H9 (cell line): ENCODE measurements at regions not wholly inside any gene's neighbourhood (a gene's known extent, or its start where the extent isn't known, plus 50 kb on each side); places are given as distances from the start of the nearest gene placed in this dataset.
A peak's percentile ranks its signal among the peaks of the same experiment; 100 is the strongest.

ENCODE experiments used
- DNase-seq: peaks from one replicate; pipeline ENCODE4 v3.0.0-alpha.2; 2017
- H2AFZ ChIP-seq: one replicate; pipeline ENCODE4 v1.6.1; 2013; ENCODE audit warnings: mild to moderate bottlenecking, low read length, control low read depth, moderate library complexity
- H2AK5ac ChIP-seq: 2 replicates; pipeline ENCODE4 v1.6.1; 2013; ENCODE audit warnings: low read length, control low read depth, mixed read lengths; ENCODE audit not compliant: insufficient read length
- H2BK120ac ChIP-seq: one replicate; pipeline ENCODE4 v1.6.1; 2013; ENCODE audit warnings: low read depth, mild to moderate bottlenecking, low read length, control low read depth, inconsistent platforms; ENCODE audit not compliant: poor library complexity, severe bottlenecking
- H2BK12ac ChIP-seq: 2 replicates; pipeline ENCODE4 v1.6.1; 2013; ENCODE audit warnings: low read length, control low read depth, mixed read lengths, low read depth; ENCODE audit not compliant: insufficient read length
- H2BK15ac ChIP-seq: 2 replicates; pipeline ENCODE4 v1.6.1; 2013; ENCODE audit warnings: low read depth, low read length, control low read depth
- H2BK20ac ChIP-seq: one replicate; pipeline ENCODE4 v1.6.1; 2013; ENCODE audit warnings: low read depth, mild to moderate bottlenecking, low read length, control low read depth, inconsistent platforms; ENCODE audit not compliant: poor library complexity, severe bottlenecking
- H2BK5ac ChIP-seq: 2 replicates; pipeline ENCODE4 v1.6.1; 2013; ENCODE audit warnings: low read length, control low read depth, mixed read lengths; ENCODE audit not compliant: insufficient read length
- H3K14ac ChIP-seq: 2 replicates; pipeline ENCODE4 v1.6.1; 2013; ENCODE audit warnings: low read length, control low read depth; ENCODE audit not compliant: insufficient read depth
- H3K18ac ChIP-seq: 2 replicates; pipeline ENCODE4 v1.6.1; 2013; ENCODE audit warnings: low read depth, mild to moderate bottlenecking, mixed read lengths, low read length, control low read depth; ENCODE audit not compliant: insufficient read length
- H3K23ac ChIP-seq: 2 replicates; pipeline ENCODE4 v1.6.1; 2013; ENCODE audit warnings: low read length, control low read depth, mixed read lengths, low read depth; ENCODE audit not compliant: insufficient read length
- H3K23me2 ChIP-seq: 2 replicates; pipeline ENCODE4 v1.6.1; 2013; ENCODE audit warnings: low read depth, mild to moderate bottlenecking, mixed read lengths, low read length, control low read depth; ENCODE audit not compliant: insufficient read length, poor library complexity, severe bottlenecking
- H3K27ac ChIP-seq: 2 replicates; pipeline ENCODE4 v1.5.1; 2013; ENCODE audit warnings: low read length, control low read depth, mixed read lengths, low read depth; ENCODE audit not compliant: insufficient read length
- H3K27me3 ChIP-seq: 2 replicates; pipeline ENCODE4 v1.6.1; 2013; ENCODE audit warnings: low read length, control low read depth, inconsistent platforms; ENCODE audit not compliant: insufficient read depth
- H3K4ac ChIP-seq: 2 replicates; pipeline ENCODE4 v1.6.1; 2013; ENCODE audit warnings: low read depth, mild to moderate bottlenecking, control low read depth, inconsistent platforms, low read length, moderate library complexity
- H3K4me1 ChIP-seq: 2 replicates; pipeline ENCODE4 v1.6.1; 2013; ENCODE audit warnings: low read length, control low read depth, inconsistent platforms; ENCODE audit not compliant: insufficient read depth
- H3K4me2 ChIP-seq: 2 replicates; pipeline ENCODE4 v1.6.1; 2013; ENCODE audit warnings: low read length, control low read depth, mixed read lengths; ENCODE audit not compliant: insufficient read length, insufficient read depth
- H3K56ac ChIP-seq: 2 replicates; pipeline ENCODE4 v1.6.1; 2013; ENCODE audit warnings: low read depth, mild to moderate bottlenecking, mixed read lengths, low read length, control low read depth; ENCODE audit not compliant: insufficient read length
- H3K79me1 ChIP-seq: 2 replicates; pipeline ENCODE4 v1.6.1; 2013; ENCODE audit warnings: low read depth, mild to moderate bottlenecking, moderate library complexity, low read length, control low read depth, inconsistent platforms; ENCODE audit not compliant: insufficient read depth, poor library complexity, severe bottlenecking
- H3K79me2 ChIP-seq: 2 replicates; pipeline ENCODE4 v1.6.1; 2013; ENCODE audit warnings: low read length, control low read depth, inconsistent platforms; ENCODE audit not compliant: insufficient read depth
- H3K9ac ChIP-seq: 2 replicates; pipeline ENCODE4 v1.6.1; 2013; ENCODE audit warnings: low read length, control low read depth, mixed read lengths; ENCODE audit not compliant: insufficient read length; ENCODE audit errors: extremely low read depth
- H3K9me3 ChIP-seq: one replicate; pipeline ENCODE4 v1.6.1; 2013; ENCODE audit warnings: low read depth, low read length, inconsistent platforms; ENCODE audit not compliant: control insufficient read depth
- H3T11ph ChIP-seq: one replicate; pipeline ENCODE4 v1.6.1; 2013; ENCODE audit warnings: mild to moderate bottlenecking, low read length, control low read depth, inconsistent platforms
- H4K20me1 ChIP-seq: one replicate; pipeline ENCODE4 v1.6.1; 2013; ENCODE audit not compliant: control insufficient read depth, insufficient read length, insufficient read depth
- H4K5ac ChIP-seq: 2 replicates; pipeline ENCODE4 v1.6.1; 2013; ENCODE audit warnings: low read depth, mild to moderate bottlenecking, mixed read lengths, low read length, control low read depth; ENCODE audit not compliant: insufficient read length
- H4K8ac ChIP-seq: replicated peaks from 2 replicates; pipeline ENCODE4 v1.6.1; 2013; ENCODE audit warnings: low read length, control low read depth, mixed read lengths, low read depth; ENCODE audit not compliant: insufficient read length
- H4K91ac ChIP-seq: 2 replicates; pipeline ENCODE4 v1.6.1; 2013; ENCODE audit warnings: low read depth, mild to moderate bottlenecking, moderate library complexity, mixed read lengths, low read length, control low read depth; ENCODE audit not compliant: insufficient read length
- H3K27ac Mint-ChIP-seq, 3 experiments: 2 replicates in 2 of 3; 3 replicates in 1 of 3; pipeline ENCODE4 v1.8.0; 2020 to 2021; ENCODE audit warnings: mixed read lengths in 3 of 3, mild to moderate bottlenecking in 1 of 3, moderate library complexity in 1 of 3
- H3K27me3 Mint-ChIP-seq: 2 replicates; pipeline ENCODE4 v1.8.0; 2021; ENCODE audit warnings: low read depth, mild to moderate bottlenecking, moderate library complexity, mixed read lengths
- H3K36me3 Mint-ChIP-seq, 3 experiments: 2 replicates in 2 of 3; 3 replicates in 1 of 3; pipeline ENCODE4 v1.8.0; 2020 to 2021; ENCODE audit warnings: low read depth in 3 of 3, mixed read lengths in 3 of 3; ENCODE audit not compliant: insufficient read depth in 1 of 3
- H3K4me1 Mint-ChIP-seq, 2 experiments: 2 replicates each; pipeline ENCODE4 v1.8.0; 2020; ENCODE audit warnings: mixed read lengths in 2 of 2
- H3K4me3 Mint-ChIP-seq, 2 experiments: 2 replicates in 1 of 2; 3 replicates in 1 of 2; pipeline ENCODE4 v1.8.0; 2020 to 2021; ENCODE audit warnings: mild to moderate bottlenecking in 2 of 2, mixed read lengths in 2 of 2, moderate library complexity in 1 of 2
- H3K9me3 Mint-ChIP-seq, 2 experiments: 2 replicates in 1 of 2; 3 replicates in 1 of 2; pipeline ENCODE4 v1.8.0; 2020; ENCODE audit warnings: mild to moderate bottlenecking in 2 of 2, mixed read lengths in 2 of 2, moderate library complexity in 1 of 2
- CTCF ChIP-seq: fragments of 200-600 bp; sonication (generic); conservative IDR thresholded peaks from 3 replicates; pipeline ENCODE4 v1.8.0; 2021; ENCODE audit warnings: antibody characterized with exemption, mild to moderate bottlenecking
- WGBS: extraction: QIAGEN DNeasy Blood & Tissue Kit; methylation state at CpG from one replicate; pipeline ENCODE4 v1.1.7; 2013; ENCODE audit warnings: missing lambda C conversion rate, low lambda C conversion rate, mixed read lengths; ENCODE audit not compliant: insufficient read length; ENCODE audit errors: extremely low coverage; 5-methylcytosine and 5-hydroxymethylcytosine counted together

GRCh38 chr4:125704726-125705125, 390.0 kb downstream of the FAT4 start:
- Mint-ChIP-seq H3K27ac (0 out of 7 replicates have a peak overlapping the region, but pooled peaks of 1 of the 3 experiments have one; percentile 18), H3K27me3 (no peaks in the 10 kb centered on the region; the same call in 1 of the 2 replicates), H3K4me1 (peaks cover 3 to 6% of the 10 kb centered on the region in 2 experiments; a peak in 2 of 4 replicates), H3K36me3 (no peaks in the 10 kb centered on the region), H3K4me3 (no peak overlapping the region), H3K9me3 (no peaks in the 10 kb centered on the region)
- Histone ChIP-seq H3K4me1 (no peaks in the 10 kb centered on the region), H2BK120ac (no peak overlapping the region), H3K9ac (no peak overlapping the region), H3T11ph (no peak overlapping the region), H3K23me2 (no peaks in the 10 kb centered on the region), H4K20me1 (no peaks in the 10 kb centered on the region), H3K27ac (no peak overlapping the region), H4K91ac (no peak overlapping the region), H3K27me3 (no peaks in the 10 kb centered on the region), H2BK15ac (no peak overlapping the region), H3K56ac (no peak overlapping the region), H3K79me1 (no peaks in the 10 kb centered on the region), H3K18ac (no peak overlapping the region), H4K5ac (no peak overlapping the region), H4K8ac (no peak overlapping the region), H2AK5ac (no peak overlapping the region), H2AFZ (no peak overlapping the region), H3K79me2 (no peaks in the 10 kb centered on the region), H3K4me2 (no peak overlapping the region), H3K9me3 (no peaks in the 10 kb centered on the region), H3K23ac (no peak overlapping the region), H2BK20ac (no peak overlapping the region), H3K14ac (no peak overlapping the region), H2BK12ac (no peak overlapping the region), H3K4ac (no peak overlapping the region), H2BK5ac (no peak overlapping the region)
- no CpG with 5 or more reads among the region's 3 CpGs for WGBS
- DNase-seq: no peak
- no peak for TF ChIP-seq CTCF
